ENCODE measurements at regions not wholly inside any gene's neighbourhood (a gene's known extent, or its start where the extent isn't known, plus 50 kb on each side); places are given as distances from the start of the nearest gene placed in this dataset.

GRCh38 chr1:238745069-238745468 lies 641.3 kb upstream of the CHRM3 start:
- ChIA-PET POLR2A (no interaction called here), CTCF (no interaction called here)
- H3K9me3 ChIP-seq (ENCODE audit: control insufficient read depth, insufficient read depth, low read depth, low read length), result no peaks in the 10 kb centered on the region
- no peaks in the 10 kb centered on the region for H3K36me3 ChIP-seq (ENCODE audit: control insufficient read depth in 2 of 2, insufficient read depth in 1 of 2, low read length in 2 of 2)
- H3K27ac ChIP-seq (ENCODE audit: extremely low read depth, low read depth, low read length), result no peak overlapping the region
- H3K4me1 ChIP-seq (ENCODE audit: control insufficient read depth, insufficient read depth, low read length), result no peaks in the 10 kb centered on the region
- H3K4me3 ChIP-seq (ENCODE audit: low read depth, low read length), result no peak overlapping the region
- TF ChIP-seq SETDB1 (IDR thresholded peaks at IDR 0.05; ENCODE audit: insufficient read length, low read length) (peak; percentile 34), ZNF184 (tag by site-specific recombination; IDR thresholded peaks at IDR 0.05) (no peak)

GRCh38 chr1:238738892-238739291 lies 647.5 kb upstream of the CHRM3 start:
- H3K9me3 ChIP-seq (ENCODE audit: control insufficient read depth, insufficient read depth, low read depth, low read length), result no peaks in the 10 kb centered on the region
- TF ChIP-seq ZNF391 (tag by site-specific recombination; IDR thresholded peaks at IDR 0.05; ENCODE audit: borderline replicate concordance, low read depth) (no peak), KLF16 (tag by site-specific recombination; IDR thresholded peaks at IDR 0.05) (no peak), SP7 (tag by site-specific recombination; IDR thresholded peaks at IDR 0.05) (no peak), PRDM1 (tag by site-specific recombination; IDR thresholded peaks at IDR 0.05) (no peak), ZNF280C (tag by site-specific recombination; IDR thresholded peaks at IDR 0.05) (no peak), ZNF362 (tag by site-specific recombination; IDR thresholded peaks at IDR 0.05) (no peak), ZNF112 (tag by site-specific recombination; IDR thresholded peaks at IDR 0.05) (no peak), ZFP3 (tag by site-specific recombination; IDR thresholded peaks at IDR 0.05; ENCODE audit: low read depth) (no peak), ZNF114 (tag by site-specific recombination; IDR thresholded peaks at IDR 0.05) (no peak), REPIN1 (tag by site-specific recombination; IDR thresholded peaks at IDR 0.05; ENCODE audit: low read depth) (no peak)
- POLR2A ChIA-PET, result no interaction called here

DNA sequence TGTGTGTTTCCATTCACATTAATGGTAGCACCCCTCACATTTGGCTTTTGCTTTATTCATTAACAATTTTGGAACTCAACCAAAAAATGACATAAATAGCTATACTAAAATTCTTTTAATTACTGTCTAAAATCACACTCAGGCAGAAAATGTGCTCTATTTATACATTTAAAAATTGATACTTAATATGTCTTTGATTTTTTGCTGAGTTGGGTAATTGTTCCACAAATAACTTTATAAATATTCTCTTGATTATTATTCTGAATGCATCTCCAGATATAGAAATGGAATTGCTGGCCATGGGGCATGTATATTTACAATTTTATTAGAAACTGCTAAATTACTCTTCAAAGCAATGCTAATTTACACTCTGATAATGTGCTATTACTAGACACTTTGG lies 658.7 kb upstream of the CHRM3 start:
- CTCF ChIA-PET, result no interaction called here
- no peaks in the 10 kb centered on the region for H3K4me1 ChIP-seq (ENCODE audit: control insufficient read depth, insufficient read depth, low read length)
- H3K4me3 ChIP-seq (ENCODE audit: low read depth, low read length), result no peak overlapping the region
- POLR2A ChIA-PET, result no interaction called here
- H3K27ac ChIP-seq (ENCODE audit: extremely low read depth, low read depth, low read length), result no peak overlapping the region
- H3K36me3 ChIP-seq (ENCODE audit: control insufficient read depth in 2 of 2, insufficient read depth in 1 of 2, low read length in 2 of 2), result no peaks in the 10 kb centered on the region
- no peaks in the 10 kb centered on the region for H3K9me3 ChIP-seq (ENCODE audit: control insufficient read depth, insufficient read depth, low read depth, low read length)
- no peak for TF ChIP-seq ZNF76 (tag by site-specific recombination; IDR thresholded peaks at IDR 0.05; ENCODE audit: borderline replicate concordance, low read depth)
- TF ChIP-seq ZNF629 (tag by site-specific recombination; IDR thresholded peaks at IDR 0.05), result no peak
- TF ChIP-seq SP3 (tag by site-specific recombination; IDR thresholded peaks at IDR 0.05), result no peak
- TF ChIP-seq ZNF776 (tag by site-specific recombination; IDR thresholded peaks at IDR 0.05; ENCODE audit: borderline replicate concordance), result no peak
- no peak for TF ChIP-seq KLF8 (tag by site-specific recombination; IDR thresholded peaks at IDR 0.05)
- no peak for TF ChIP-seq ZNF132 (tag by site-specific recombination; IDR thresholded peaks at IDR 0.05; ENCODE audit: borderline replicate concordance)
- no peak for TF ChIP-seq ZFP37 (tag by site-specific recombination; IDR thresholded peaks at IDR 0.05)
- TF ChIP-seq, protein P1, sequence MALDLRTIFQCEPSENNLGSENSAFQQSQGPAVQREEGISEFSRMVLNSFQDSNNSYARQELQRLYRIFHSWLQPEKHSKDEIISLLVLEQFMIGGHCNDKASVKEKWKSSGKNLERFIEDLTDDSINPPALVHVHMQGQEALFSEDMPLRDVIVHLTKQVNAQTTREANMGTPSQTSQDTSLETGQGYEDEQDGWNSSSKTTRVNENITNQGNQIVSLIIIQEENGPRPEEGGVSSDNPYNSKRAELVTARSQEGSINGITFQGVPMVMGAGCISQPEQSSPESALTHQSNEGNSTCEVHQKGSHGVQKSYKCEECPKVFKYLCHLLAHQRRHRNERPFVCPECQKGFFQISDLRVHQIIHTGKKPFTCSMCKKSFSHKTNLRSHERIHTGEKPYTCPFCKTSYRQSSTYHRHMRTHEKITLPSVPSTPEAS (tag by site-specific recombination; IDR thresholded peaks at IDR 0.05), result no peak
- TF ChIP-seq ZBTB1 (tag by site-specific recombination; IDR thresholded peaks at IDR 0.05), result no peak
- TF ChIP-seq ZSCAN30 (tag by site-specific recombination; IDR thresholded peaks at IDR 0.05), result no peak
- no peak for TF ChIP-seq PRDM2 (tag by site-specific recombination; IDR thresholded peaks at IDR 0.05; ENCODE audit: borderline replicate concordance)
- no peak for TF ChIP-seq YY1 (tag by site-specific recombination; IDR thresholded peaks at IDR 0.05)
- TF ChIP-seq SP7 (tag by site-specific recombination; IDR thresholded peaks at IDR 0.05), result no peak

More at GRCh38 chr1:238738892-238739291, 647.5 kb upstream of the CHRM3 start:
- no peaks in the 10 kb centered on the region for H3K4me1 ChIP-seq (ENCODE audit: control insufficient read depth, insufficient read depth, low read length)
- H3K4me3 ChIP-seq (ENCODE audit: low read depth, low read length), result no peak overlapping the region
- no peak overlapping the region for H3K27ac ChIP-seq (ENCODE audit: extremely low read depth, low read depth, low read length)
- H3K36me3 ChIP-seq (ENCODE audit: control insufficient read depth in 2 of 2, insufficient read depth in 1 of 2, low read length in 2 of 2), result no peaks in the 10 kb centered on the region
- CTCF ChIA-PET, result no interaction called here
